ENCODE measurements at regions not wholly inside any gene's neighbourhood (a gene's known extent, or its start where the extent isn't known, plus 50 kb on each side); places are given as distances from the start of the nearest gene placed in this dataset.

DNA sequence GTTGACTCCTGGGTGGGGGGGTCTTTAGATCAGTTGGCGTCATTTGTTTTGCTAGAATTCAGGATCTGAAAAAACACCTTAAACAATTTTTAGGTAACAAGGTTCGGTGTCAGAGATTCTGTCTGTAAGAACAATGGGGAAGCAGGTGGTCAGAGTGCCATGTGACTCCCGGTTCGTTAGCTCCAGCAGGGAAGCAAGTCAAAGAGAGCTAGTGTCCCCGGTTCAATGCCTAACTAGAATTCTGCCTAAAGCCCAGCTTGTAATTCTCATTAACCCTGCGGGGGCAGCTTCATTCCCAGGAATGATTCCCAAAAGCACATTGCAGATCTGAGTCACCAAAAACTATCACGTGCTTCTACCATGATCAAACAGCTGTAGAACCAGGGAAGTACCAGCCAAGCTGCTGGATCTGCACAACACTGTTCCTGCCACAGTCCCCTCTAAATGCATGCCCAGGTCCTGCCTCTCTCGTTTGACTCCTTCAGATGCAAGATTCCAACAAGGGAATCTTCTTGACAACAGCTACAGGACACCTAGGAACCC lies 664.3 kb upstream of the CELF2 start:
- Histone ChIP-seq H3K4me1 (ENCODE audit: control insufficient read depth in 2 of 2, insufficient read depth in 2 of 2, low read length in 1 of 2) (no peaks in the 10 kb centered on the region), H3K9me3 (ENCODE audit: control insufficient read depth in 2 of 2, insufficient read depth in 1 of 2, low read depth in 1 of 2, low read length in 1 of 2) (peaks cover 0 to 2% of the 10 kb centered on the region in 2 donors), H3K36me3 (ENCODE audit: control insufficient read depth in 2 of 2, insufficient read depth in 2 of 2, low read length in 1 of 2) (no peaks in the 10 kb centered on the region), H3K27ac (ENCODE audit: low read depth in 2 of 2, low read length in 1 of 2) (no peak overlapping the region), H3K4me3 (ENCODE audit: low read depth in 1 of 2, low read length in 2 of 2) (no peak overlapping the region), H3K27me3 (ENCODE audit: control insufficient read depth in 1 of 2, insufficient read depth in 2 of 2, low read length in 2 of 2) (no peaks in the 10 kb centered on the region)
- 64 to 75% methylated on average over 8 of the region's 8 CpGs for WGBS, 2 donors

DNA sequence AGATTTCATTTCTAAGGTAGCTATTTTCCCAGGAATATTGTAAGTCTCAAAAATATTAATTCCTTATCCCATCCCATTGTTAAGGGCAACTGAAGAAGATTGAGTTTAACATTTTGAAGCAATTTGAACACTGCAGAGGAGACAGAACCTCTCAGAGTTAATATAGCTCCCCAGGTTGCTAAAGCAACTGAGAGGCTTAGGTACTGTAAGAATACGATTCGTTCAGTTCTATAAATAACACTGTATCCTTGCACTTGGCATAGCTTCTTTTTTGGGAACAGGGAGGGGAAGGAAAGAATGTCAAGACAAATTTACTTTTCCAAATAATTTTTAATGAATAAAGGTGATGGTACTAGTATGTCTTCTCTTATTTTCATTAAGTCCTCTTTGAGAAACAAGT lies 658.4 kb upstream of the CELF2 start:
- Histone ChIP-seq H3K4me1 (ENCODE audit: control insufficient read depth in 2 of 2, insufficient read depth in 2 of 2, low read length in 1 of 2) (no peaks in the 10 kb centered on the region), H3K27me3 (ENCODE audit: control insufficient read depth in 1 of 2, insufficient read depth in 2 of 2, low read length in 2 of 2) (no peaks in the 10 kb centered on the region), H3K36me3 (ENCODE audit: control insufficient read depth in 2 of 2, insufficient read depth in 2 of 2, low read length in 1 of 2) (no peaks in the 10 kb centered on the region), H3K27ac (ENCODE audit: low read depth in 2 of 2, low read length in 1 of 2) (no peak overlapping the region), H3K4me3 (ENCODE audit: low read depth in 1 of 2, low read length in 2 of 2) (no peak overlapping the region), H3K9me3 (ENCODE audit: control insufficient read depth in 2 of 2, insufficient read depth in 1 of 2, low read depth in 1 of 2, low read length in 1 of 2) (no peaks in the 10 kb centered on the region)
- WGBS, 2 donors = 43 to 48% methylated on average over 2 of the region's 2 CpGs

GRCh38 chr10:10361301-10361885 lies 656.3 kb upstream of the CELF2 start:
- H3K4me1 ChIP-seq (ENCODE audit: control insufficient read depth in 2 of 2, insufficient read depth in 2 of 2, low read length in 1 of 2) = no peaks in the 10 kb centered on the region

GRCh38 chr10:10362800-10363199 lies 654.9 kb upstream of the CELF2 start:
- no peaks in the 10 kb centered on the region for H3K27me3 ChIP-seq (ENCODE audit: control insufficient read depth in 1 of 2, insufficient read depth in 2 of 2, low read length in 2 of 2)
- 81 to 84% methylated on average over 4 of the region's 4 CpGs for WGBS, 2 donors
- no peaks in the 10 kb centered on the region for H3K36me3 ChIP-seq (ENCODE audit: control insufficient read depth in 2 of 2, insufficient read depth in 2 of 2, low read length in 1 of 2)

More at GRCh38 chr10:10361301-10361885, 656.3 kb upstream of the CELF2 start:
- Histone ChIP-seq H3K9me3 (ENCODE audit: control insufficient read depth in 2 of 2, insufficient read depth in 1 of 2, low read depth in 1 of 2, low read length in 1 of 2) (no peaks in the 10 kb centered on the region), H3K27ac (ENCODE audit: low read depth in 2 of 2, low read length in 1 of 2) (no peak overlapping the region), H3K27me3 (ENCODE audit: control insufficient read depth in 1 of 2, insufficient read depth in 2 of 2, low read length in 2 of 2) (no peaks in the 10 kb centered on the region), H3K4me3 (ENCODE audit: low read depth in 1 of 2, low read length in 2 of 2) (no peak overlapping the region), H3K36me3 (ENCODE audit: control insufficient read depth in 2 of 2, insufficient read depth in 2 of 2, low read length in 1 of 2) (no peaks in the 10 kb centered on the region)
- 45 to 49% methylated on average over 3 of the region's 3 CpGs for WGBS, 2 donors

GRCh38 chr10:10363217-10363616 lies 654.5 kb upstream of the CELF2 start:
- H3K4me1 ChIP-seq (ENCODE audit: control insufficient read depth in 2 of 2, insufficient read depth in 2 of 2, low read length in 1 of 2) = no peaks in the 10 kb centered on the region
- H3K36me3 ChIP-seq (ENCODE audit: control insufficient read depth in 2 of 2, insufficient read depth in 2 of 2, low read length in 1 of 2) = no peaks in the 10 kb centered on the region
- 84 to 90% methylated on average over 6 of the region's 6 CpGs for whole genome bisulfite sequencing, 2 donors
- no peaks in the 10 kb centered on the region for H3K27me3 ChIP-seq (ENCODE audit: control insufficient read depth in 1 of 2, insufficient read depth in 2 of 2, low read length in 2 of 2)
- no peaks in the 10 kb centered on the region for H3K9me3 ChIP-seq (ENCODE audit: control insufficient read depth in 2 of 2, insufficient read depth in 1 of 2, low read depth in 1 of 2, low read length in 1 of 2)
- H3K27ac ChIP-seq (ENCODE audit: low read depth in 2 of 2, low read length in 1 of 2) = no peak overlapping the region
- no peak overlapping the region for H3K4me3 ChIP-seq (ENCODE audit: low read depth in 1 of 2, low read length in 2 of 2)

More at GRCh38 chr10:10362800-10363199, 654.9 kb upstream of the CELF2 start:
- H3K4me1 ChIP-seq (ENCODE audit: control insufficient read depth in 2 of 2, insufficient read depth in 2 of 2, low read length in 1 of 2) = no peaks in the 10 kb centered on the region
- no peak overlapping the region for H3K4me3 ChIP-seq (ENCODE audit: low read depth in 1 of 2, low read length in 2 of 2)
- no peak overlapping the region for H3K27ac ChIP-seq (ENCODE audit: low read depth in 2 of 2, low read length in 1 of 2)
- no peaks in the 10 kb centered on the region for H3K9me3 ChIP-seq (ENCODE audit: control insufficient read depth in 2 of 2, insufficient read depth in 1 of 2, low read depth in 1 of 2, low read length in 1 of 2)

DNA sequence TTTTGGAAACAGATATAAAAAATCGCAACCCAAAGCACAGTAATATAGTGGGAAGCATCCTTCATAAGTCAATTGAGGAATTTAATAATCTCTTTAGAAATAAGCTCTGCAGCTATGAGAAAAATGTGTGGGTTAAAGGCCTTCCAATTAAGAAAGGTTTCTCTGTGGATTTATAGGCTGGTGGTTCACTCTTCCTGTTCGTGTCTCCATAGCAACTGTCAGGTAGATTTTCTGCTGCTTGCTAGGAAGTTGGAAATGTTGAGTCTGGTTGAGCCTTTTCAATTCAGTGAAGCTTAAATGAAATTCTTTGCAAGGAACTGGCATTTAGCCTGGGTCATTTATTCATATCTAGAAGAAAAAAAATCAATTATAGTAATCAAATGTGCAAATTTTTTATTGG lies 652.8 kb upstream of the CELF2 start:
- 75 to 80% methylated on average over 2 of the region's 2 CpGs for WGBS, 2 donors
- no peaks in the 10 kb centered on the region for H3K9me3 ChIP-seq (ENCODE audit: control insufficient read depth in 2 of 2, insufficient read depth in 1 of 2, low read depth in 1 of 2, low read length in 1 of 2)
- no peak overlapping the region for H3K4me3 ChIP-seq (ENCODE audit: low read depth in 1 of 2, low read length in 2 of 2)
- H3K36me3 ChIP-seq (ENCODE audit: control insufficient read depth in 2 of 2, insufficient read depth in 2 of 2, low read length in 1 of 2) = no peaks in the 10 kb centered on the region
- no peaks in the 10 kb centered on the region for H3K27me3 ChIP-seq (ENCODE audit: control insufficient read depth in 1 of 2, insufficient read depth in 2 of 2, low read length in 2 of 2)
- no peak overlapping the region for H3K27ac ChIP-seq (ENCODE audit: low read depth in 2 of 2, low read length in 1 of 2)
- H3K4me1 ChIP-seq (ENCODE audit: control insufficient read depth in 2 of 2, insufficient read depth in 2 of 2, low read length in 1 of 2) = no peaks in the 10 kb centered on the region

DNA sequence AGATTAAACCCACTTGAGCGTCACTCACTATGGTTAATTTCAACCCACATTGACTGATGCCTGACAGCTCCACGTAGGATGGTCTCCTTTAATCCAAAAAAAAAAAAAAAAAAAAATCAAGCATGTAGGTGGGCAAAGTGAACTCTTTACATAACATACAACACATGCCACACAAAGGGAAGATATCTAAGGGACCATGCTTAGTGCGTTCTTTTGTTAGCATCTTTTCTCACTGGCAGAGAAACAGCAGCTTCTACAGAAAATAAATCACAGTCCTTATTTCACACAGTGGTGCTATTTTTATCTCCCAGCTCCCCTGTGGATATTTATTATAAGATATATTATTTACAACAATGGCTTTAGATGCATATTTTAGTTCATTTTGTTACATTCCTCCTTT lies 652.0 kb upstream of the CELF2 start:
- WGBS, 2 donors = 78 to 82% methylated on average over 3 of the region's 3 CpGs
- Histone ChIP-seq H3K27ac (ENCODE audit: low read depth in 2 of 2, low read length in 1 of 2) (no peak overlapping the region), H3K36me3 (ENCODE audit: control insufficient read depth in 2 of 2, insufficient read depth in 2 of 2, low read length in 1 of 2) (no peaks in the 10 kb centered on the region), H3K27me3 (ENCODE audit: control insufficient read depth in 1 of 2, insufficient read depth in 2 of 2, low read length in 2 of 2) (no peaks in the 10 kb centered on the region), H3K4me1 (ENCODE audit: control insufficient read depth in 2 of 2, insufficient read depth in 2 of 2, low read length in 1 of 2) (no peaks in the 10 kb centered on the region), H3K4me3 (ENCODE audit: low read depth in 1 of 2, low read length in 2 of 2) (no peak overlapping the region), H3K9me3 (ENCODE audit: control insufficient read depth in 2 of 2, insufficient read depth in 1 of 2, low read depth in 1 of 2, low read length in 1 of 2) (no peaks in the 10 kb centered on the region)

DNA sequence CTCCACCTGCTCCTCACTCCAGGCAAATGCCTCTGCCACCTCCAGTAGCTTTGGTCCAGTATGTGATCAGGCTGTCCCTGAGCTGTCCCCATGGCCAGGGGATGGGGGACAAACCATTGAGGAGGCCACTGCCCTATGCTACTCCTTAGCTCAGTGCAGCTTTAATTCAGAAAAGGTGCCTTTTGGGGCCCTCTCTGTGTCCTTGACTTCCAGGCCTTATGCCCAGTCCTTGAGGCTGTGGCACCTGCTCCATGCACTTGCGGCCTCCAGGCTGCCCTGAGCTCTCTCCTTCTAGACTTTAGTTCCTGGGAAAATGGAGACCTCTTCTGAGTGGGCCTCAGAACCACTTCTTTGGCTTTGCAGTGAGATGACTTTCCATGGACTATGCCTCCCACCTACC lies 650.8 kb upstream of the CELF2 start:
- Histone ChIP-seq H3K27ac (ENCODE audit: low read depth in 2 of 2, low read length in 1 of 2) (no peak overlapping the region), H3K4me1 (ENCODE audit: control insufficient read depth in 2 of 2, insufficient read depth in 2 of 2, low read length in 1 of 2) (no peaks in the 10 kb centered on the region), H3K9me3 (ENCODE audit: control insufficient read depth in 2 of 2, insufficient read depth in 1 of 2, low read depth in 1 of 2, low read length in 1 of 2) (no peaks in the 10 kb centered on the region), H3K27me3 (ENCODE audit: control insufficient read depth in 1 of 2, insufficient read depth in 2 of 2, low read length in 2 of 2) (no peaks in the 10 kb centered on the region), H3K36me3 (ENCODE audit: control insufficient read depth in 2 of 2, insufficient read depth in 2 of 2, low read length in 1 of 2) (no peaks in the 10 kb centered on the region), H3K4me3 (ENCODE audit: low read depth in 1 of 2, low read length in 2 of 2) (no peak overlapping the region)
- 82 to 86% methylated on average over 1 of the region's 1 CpG for WGBS, 2 donors

- no peaks in the 10 kb centered on the region for H3K4me1 ChIP-seq (ENCODE audit: control insufficient read depth in 2 of 2, insufficient read depth in 2 of 2, low read length in 1 of 2)
- no peaks in the 10 kb centered on the region for H3K9me3 ChIP-seq (ENCODE audit: control insufficient read depth in 2 of 2, insufficient read depth in 1 of 2, low read depth in 1 of 2, low read length in 1 of 2)
- H3K27me3 ChIP-seq (ENCODE audit: control insufficient read depth in 1 of 2, insufficient read depth in 2 of 2, low read length in 2 of 2) = no peaks in the 10 kb centered on the region
- no peaks in the 10 kb centered on the region for H3K36me3 ChIP-seq (ENCODE audit: control insufficient read depth in 2 of 2, insufficient read depth in 2 of 2, low read length in 1 of 2)
- H3K4me3 ChIP-seq (ENCODE audit: low read depth in 1 of 2, low read length in 2 of 2) = no peak overlapping the region
- WGBS, 2 donors = 77 to 78% methylated on average over 6 of the region's 6 CpGs
- H3K27ac ChIP-seq (ENCODE audit: low read depth in 2 of 2, low read length in 1 of 2) = no peak overlapping the region
These were observed 650.4 kb upstream of the CELF2 start for GRCh38 chr10:10367264-10367663.

DNA sequence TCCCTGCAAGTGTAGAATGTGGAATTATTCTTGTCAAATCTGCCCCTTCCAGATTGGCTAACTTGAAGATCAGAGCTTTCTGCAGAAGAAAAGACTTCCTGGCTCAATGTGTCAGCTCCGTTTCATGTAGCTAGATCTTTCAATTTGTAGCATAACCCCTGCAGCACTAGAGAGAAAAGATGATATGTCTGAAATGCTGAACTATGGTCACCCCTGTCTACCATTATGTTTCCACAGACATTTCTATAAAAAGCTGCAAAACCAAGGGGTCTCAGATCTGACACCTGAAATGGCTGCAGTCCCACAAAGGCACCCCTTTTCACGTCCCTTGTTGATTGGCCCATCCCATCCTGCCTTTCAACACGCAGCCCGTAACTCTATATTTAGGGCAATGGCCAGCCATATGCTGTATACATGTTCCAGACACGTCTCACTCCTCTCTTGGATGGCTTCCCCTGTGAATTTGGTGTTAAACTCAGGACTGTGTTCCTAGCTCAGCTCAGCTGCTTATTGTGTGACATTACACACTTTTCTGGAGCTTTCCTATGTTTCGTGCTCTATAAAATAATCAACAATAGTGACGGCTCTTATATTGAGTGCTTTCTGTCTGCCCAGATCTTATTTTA lies 648.6 kb upstream of the CELF2 start:
- H3K36me3 ChIP-seq (ENCODE audit: control insufficient read depth in 2 of 2, insufficient read depth in 2 of 2, low read length in 1 of 2) = no peaks in the 10 kb centered on the region
- 84 to 89% methylated on average over 7 of the region's 7 CpGs for WGBS, 2 donors
- no peaks in the 10 kb centered on the region for H3K9me3 ChIP-seq (ENCODE audit: control insufficient read depth in 2 of 2, insufficient read depth in 1 of 2, low read depth in 1 of 2, low read length in 1 of 2)
- no peaks in the 10 kb centered on the region for H3K27me3 ChIP-seq (ENCODE audit: control insufficient read depth in 1 of 2, insufficient read depth in 2 of 2, low read length in 2 of 2)
- no peak overlapping the region for H3K27ac ChIP-seq (ENCODE audit: low read depth in 2 of 2, low read length in 1 of 2)
- no peaks in the 10 kb centered on the region for H3K4me1 ChIP-seq (ENCODE audit: control insufficient read depth in 2 of 2, insufficient read depth in 2 of 2, low read length in 1 of 2)
- no peak overlapping the region for H3K4me3 ChIP-seq (ENCODE audit: low read depth in 1 of 2, low read length in 2 of 2)

Measured in esophagus (tissue), 2 donors.